HG02798 (cell line): ENCODE measurements at regions not wholly inside any gene's neighbourhood (a gene's known extent, or its start where the extent isn't known, plus 50 kb on each side); places are given as distances from the start of the nearest gene placed in this dataset.
"Not testable (repeated sequence)": the region's sequence is repeated elsewhere in the genome, so short reads cannot be mapped to it uniquely, and the experiment has no call there.

Experiments used
- ATAC-seq: cut with Tn5 transposase; IDR thresholded peaks from one replicate; pipeline ENCODE4 v1.9.1; 2021; ENCODE audit warnings: mild to moderate bottlenecking; ENCODE audit not compliant: unreplicated experiment, poor library complexity

GRCh38 chr5:118506217-118506852, 482.0 kb downstream of the DTWD2 start:
- peak; percentile 88 for ATAC-seq

- not testable (repeated sequence) for ATAC-seq
Observed at GRCh38 chr5:118502232-118502631, 486.1 kb downstream of the DTWD2 start.

- ATAC-seq, result no peak
Observed at GRCh38 chr5:118491351-118491750, 497.0 kb downstream of the DTWD2 start.

- ATAC-seq, result no peak
Observed at GRCh38 chr5:118486647-118487225, 501.6 kb downstream of the DTWD2 start.

- ATAC-seq, result no peak
Observed at GRCh38 chr5:118479285-118479684, 509.1 kb downstream of the DTWD2 start.

- no peak for ATAC-seq
Observed at GRCh38 chr5:118478852-118479251, 509.5 kb downstream of the DTWD2 start.

GRCh38 chr5:118468085-118468484, 520.3 kb downstream of the DTWD2 start:
- ATAC-seq, result no peak

- no peak for ATAC-seq
Observed at GRCh38 chr5:118467103-118467502, 521.2 kb downstream of the DTWD2 start.

GRCh38 chr5:118466418-118466817, 521.9 kb downstream of the DTWD2 start:
- ATAC-seq, result no peak

- ATAC-seq, result not testable (repeated sequence)
Observed at GRCh38 chr5:118462276-118462675, 526.1 kb downstream of the DTWD2 start.

- no peak for ATAC-seq
Observed at GRCh38 chr5:118461436-118461835, 526.9 kb downstream of the DTWD2 start.

GRCh38 chr5:118459490-118459889, 528.9 kb downstream of the DTWD2 start:
- ATAC-seq, result no peak

GRCh38 chr5:118456085-118456484, 532.3 kb downstream of the DTWD2 start:
- no peak for ATAC-seq

GRCh38 chr5:118451697-118452247, 536.6 kb downstream of the DTWD2 start:
- no peak for ATAC-seq

- no peak for ATAC-seq
Observed at GRCh38 chr5:118450554-118451332, 537.6 kb downstream of the DTWD2 start.

GRCh38 chr5:118447350-118447749, 541.0 kb downstream of the DTWD2 start:
- no peak for ATAC-seq

- ATAC-seq, result no peak
Observed at GRCh38 chr5:118441956-118442355, 546.4 kb downstream of the DTWD2 start.

- no peak for ATAC-seq
Observed at GRCh38 chr5:118441034-118441433, 547.3 kb downstream of the DTWD2 start.

- no peak for ATAC-seq
Observed at GRCh38 chr5:118440496-118440895, 547.9 kb downstream of the DTWD2 start.

GRCh38 chr5:118439831-118440230, 548.5 kb downstream of the DTWD2 start:
- no peak for ATAC-seq

- no peak for ATAC-seq
Observed at GRCh38 chr5:118435131-118435530, 553.2 kb downstream of the DTWD2 start.
